ENCODE measurements at regions not wholly inside any gene's neighbourhood (a gene's known extent, or its start where the extent isn't known, plus 50 kb on each side); places are given as distances from the start of the nearest gene placed in this dataset.

DNA sequence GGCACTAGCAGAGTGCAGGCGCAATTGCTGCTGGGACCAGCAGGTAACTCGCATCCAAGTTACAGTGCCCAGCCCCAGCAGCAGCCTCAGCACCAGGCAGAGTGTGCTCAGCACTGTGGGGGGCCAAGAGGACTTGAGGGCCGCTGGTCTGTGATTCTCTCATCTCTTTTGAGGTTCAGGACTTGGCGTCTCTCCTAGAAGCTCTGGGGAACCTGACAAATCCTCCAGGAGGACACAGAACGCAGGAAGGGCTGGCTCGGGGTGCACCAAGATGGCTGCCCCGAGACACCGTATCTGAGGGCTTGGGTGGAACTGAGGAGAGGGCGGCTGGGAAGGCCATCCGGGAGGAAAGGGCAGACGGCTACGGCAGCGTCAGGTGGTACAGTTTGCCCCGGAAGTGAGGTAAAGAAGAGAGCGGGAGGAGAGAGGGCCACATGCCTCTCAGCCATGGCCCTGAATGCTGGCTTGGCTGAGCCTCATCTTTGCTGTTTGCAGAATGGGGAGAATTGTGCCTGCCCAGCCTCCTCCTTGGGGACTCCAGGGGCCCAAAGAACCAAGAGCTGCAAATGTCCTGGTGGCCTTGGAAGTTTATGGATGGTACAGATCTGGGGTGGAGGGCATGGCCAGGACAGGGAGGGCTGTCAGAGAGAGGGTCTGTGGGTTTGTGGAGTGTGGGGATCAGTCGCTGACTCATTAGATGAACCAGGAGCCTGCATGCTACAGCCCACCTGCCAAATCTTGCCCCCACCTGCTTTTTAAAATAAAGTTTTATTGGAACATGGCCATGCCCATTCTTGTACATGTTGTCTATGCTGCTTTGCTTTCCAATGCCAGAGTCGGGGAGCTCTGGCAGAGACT, 78.0 kb downstream of the MYEOV start:
- Mint-ChIP-seq H3K27ac (no peak overlapping the region), H3K9me3 (peaks cover 16% of the 10 kb centered on the region), H3K4me3 (no peak overlapping the region), H3K27me3 (ENCODE audit: low read depth) (no peaks in the 10 kb centered on the region), H3K4me1 (no peaks in the 10 kb centered on the region), H3K36me3 (peaks cover 14% of the 10 kb centered on the region)
- ChIA-PET POLR2A (no interaction called here), CTCF (no interaction called here)
- no peak for ATAC-seq
- DNase-seq (ENCODE audit: low spot score), result no peak
- TF ChIP-seq, protein P1, sequence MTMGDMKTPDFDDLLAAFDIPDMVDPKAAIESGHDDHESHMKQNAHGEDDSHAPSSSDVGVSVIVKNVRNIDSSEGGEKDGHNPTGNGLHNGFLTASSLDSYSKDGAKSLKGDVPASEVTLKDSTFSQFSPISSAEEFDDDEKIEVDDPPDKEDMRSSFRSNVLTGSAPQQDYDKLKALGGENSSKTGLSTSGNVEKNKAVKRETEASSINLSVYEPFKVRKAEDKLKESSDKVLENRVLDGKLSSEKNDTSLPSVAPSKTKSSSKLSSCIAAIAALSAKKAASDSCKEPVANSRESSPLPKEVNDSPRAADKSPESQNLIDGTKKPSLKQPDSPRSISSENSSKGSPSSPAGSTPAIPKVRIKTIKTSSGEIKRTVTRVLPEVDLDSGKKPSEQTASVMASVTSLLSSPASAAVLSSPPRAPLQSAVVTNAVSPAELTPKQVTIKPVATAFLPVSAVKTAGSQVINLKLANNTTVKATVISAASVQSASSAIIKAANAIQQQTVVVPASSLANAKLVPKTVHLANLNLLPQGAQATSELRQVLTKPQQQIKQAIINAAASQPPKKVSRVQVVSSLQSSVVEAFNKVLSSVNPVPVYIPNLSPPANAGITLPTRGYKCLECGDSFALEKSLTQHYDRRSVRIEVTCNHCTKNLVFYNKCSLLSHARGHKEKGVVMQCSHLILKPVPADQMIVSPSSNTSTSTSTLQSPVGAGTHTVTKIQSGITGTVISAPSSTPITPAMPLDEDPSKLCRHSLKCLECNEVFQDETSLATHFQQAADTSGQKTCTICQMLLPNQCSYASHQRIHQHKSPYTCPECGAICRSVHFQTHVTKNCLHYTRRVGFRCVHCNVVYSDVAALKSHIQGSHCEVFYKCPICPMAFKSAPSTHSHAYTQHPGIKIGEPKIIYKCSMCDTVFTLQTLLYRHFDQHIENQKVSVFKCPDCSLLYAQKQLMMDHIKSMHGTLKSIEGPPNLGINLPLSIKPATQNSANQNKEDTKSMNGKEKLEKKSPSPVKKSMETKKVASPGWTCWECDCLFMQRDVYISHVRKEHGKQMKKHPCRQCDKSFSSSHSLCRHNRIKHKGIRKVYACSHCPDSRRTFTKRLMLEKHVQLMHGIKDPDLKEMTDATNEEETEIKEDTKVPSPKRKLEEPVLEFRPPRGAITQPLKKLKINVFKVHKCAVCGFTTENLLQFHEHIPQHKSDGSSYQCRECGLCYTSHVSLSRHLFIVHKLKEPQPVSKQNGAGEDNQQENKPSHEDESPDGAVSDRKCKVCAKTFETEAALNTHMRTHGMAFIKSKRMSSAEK (CRISPR knock-in tag; IDR thresholded peaks at IDR 0.05; ENCODE audit: borderline replicate concordance), result no peak
- TF ChIP-seq, protein P2, sequence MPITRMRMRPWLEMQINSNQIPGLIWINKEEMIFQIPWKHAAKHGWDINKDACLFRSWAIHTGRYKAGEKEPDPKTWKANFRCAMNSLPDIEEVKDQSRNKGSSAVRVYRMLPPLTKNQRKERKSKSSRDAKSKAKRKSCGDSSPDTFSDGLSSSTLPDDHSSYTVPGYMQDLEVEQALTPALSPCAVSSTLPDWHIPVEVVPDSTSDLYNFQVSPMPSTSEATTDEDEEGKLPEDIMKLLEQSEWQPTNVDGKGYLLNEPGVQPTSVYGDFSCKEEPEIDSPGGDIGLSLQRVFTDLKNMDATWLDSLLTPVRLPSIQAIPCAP (CRISPR knock-in tag; IDR thresholded peaks at IDR 0.05), result no peak
- TF ChIP-seq, protein P3, sequence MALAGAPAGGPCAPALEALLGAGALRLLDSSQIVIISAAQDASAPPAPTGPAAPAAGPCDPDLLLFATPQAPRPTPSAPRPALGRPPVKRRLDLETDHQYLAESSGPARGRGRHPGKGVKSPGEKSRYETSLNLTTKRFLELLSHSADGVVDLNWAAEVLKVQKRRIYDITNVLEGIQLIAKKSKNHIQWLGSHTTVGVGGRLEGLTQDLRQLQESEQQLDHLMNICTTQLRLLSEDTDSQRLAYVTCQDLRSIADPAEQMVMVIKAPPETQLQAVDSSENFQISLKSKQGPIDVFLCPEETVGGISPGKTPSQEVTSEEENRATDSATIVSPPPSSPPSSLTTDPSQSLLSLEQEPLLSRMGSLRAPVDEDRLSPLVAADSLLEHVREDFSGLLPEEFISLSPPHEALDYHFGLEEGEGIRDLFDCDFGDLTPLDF (CRISPR knock-in tag; IDR thresholded peaks at IDR 0.05), result no peak

DNA sequence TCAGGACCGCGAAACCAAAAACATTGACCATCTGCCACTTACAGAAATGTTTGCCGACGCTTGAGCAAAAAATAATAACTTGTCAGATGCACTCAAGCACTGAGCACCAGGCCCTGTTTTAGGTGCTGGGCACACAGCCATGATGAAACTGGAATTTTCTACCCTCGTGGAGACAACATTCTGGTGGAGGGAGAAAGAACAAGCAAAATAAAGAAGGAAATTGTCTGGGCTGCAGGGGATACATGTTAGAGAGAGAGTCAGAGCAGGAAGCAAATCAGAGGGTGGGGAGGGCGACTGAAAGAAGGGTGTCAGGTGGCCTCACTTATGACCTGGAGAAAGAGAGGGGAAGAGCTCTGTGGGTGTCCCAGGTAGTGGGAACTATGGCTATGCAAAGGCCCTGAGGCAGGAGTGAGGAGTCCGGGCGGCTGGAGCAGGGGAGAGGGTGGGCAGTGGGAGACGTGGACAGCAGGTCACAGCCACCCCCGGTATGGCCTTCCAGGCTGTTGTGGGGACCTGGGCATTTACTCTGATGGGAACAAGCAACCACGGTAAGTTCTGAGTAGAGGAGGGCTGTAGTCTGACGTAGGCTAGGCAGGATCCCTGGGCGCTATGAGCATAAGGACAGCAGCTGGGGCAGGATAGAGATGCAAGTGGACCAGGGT, 78.8 kb downstream of the MYEOV start:
- peaks cover 14% of the 10 kb centered on the region for H3K36me3 Mint-ChIP-seq
- H3K4me3 Mint-ChIP-seq, result no peak overlapping the region
- ChIA-PET POLR2A (no interaction called here), CTCF (no interaction called here)
- H3K9me3 Mint-ChIP-seq, result peaks cover 16% of the 10 kb centered on the region
- no peaks in the 10 kb centered on the region for H3K27me3 Mint-ChIP-seq (ENCODE audit: low read depth)
- no peaks in the 10 kb centered on the region for H3K4me1 Mint-ChIP-seq
- DNase-seq (ENCODE audit: low spot score) (no peak), ATAC-seq (no peak)
- no peak overlapping the region for H3K27ac Mint-ChIP-seq
- TF ChIP-seq NR2C2 (CRISPR knock-in tag; IDR thresholded peaks at IDR 0.05), result no peak
- no peak for TF ChIP-seq CREB1 (CRISPR knock-in tag; IDR thresholded peaks at IDR 0.05)
- TF ChIP-seq FOXJ3 (CRISPR knock-in tag; IDR thresholded peaks at IDR 0.05; ENCODE audit: borderline replicate concordance), result no peak
- TF ChIP-seq SMAD4 (CRISPR knock-in tag; IDR thresholded peaks at IDR 0.05), result no peak
- TF ChIP-seq, protein P4, sequence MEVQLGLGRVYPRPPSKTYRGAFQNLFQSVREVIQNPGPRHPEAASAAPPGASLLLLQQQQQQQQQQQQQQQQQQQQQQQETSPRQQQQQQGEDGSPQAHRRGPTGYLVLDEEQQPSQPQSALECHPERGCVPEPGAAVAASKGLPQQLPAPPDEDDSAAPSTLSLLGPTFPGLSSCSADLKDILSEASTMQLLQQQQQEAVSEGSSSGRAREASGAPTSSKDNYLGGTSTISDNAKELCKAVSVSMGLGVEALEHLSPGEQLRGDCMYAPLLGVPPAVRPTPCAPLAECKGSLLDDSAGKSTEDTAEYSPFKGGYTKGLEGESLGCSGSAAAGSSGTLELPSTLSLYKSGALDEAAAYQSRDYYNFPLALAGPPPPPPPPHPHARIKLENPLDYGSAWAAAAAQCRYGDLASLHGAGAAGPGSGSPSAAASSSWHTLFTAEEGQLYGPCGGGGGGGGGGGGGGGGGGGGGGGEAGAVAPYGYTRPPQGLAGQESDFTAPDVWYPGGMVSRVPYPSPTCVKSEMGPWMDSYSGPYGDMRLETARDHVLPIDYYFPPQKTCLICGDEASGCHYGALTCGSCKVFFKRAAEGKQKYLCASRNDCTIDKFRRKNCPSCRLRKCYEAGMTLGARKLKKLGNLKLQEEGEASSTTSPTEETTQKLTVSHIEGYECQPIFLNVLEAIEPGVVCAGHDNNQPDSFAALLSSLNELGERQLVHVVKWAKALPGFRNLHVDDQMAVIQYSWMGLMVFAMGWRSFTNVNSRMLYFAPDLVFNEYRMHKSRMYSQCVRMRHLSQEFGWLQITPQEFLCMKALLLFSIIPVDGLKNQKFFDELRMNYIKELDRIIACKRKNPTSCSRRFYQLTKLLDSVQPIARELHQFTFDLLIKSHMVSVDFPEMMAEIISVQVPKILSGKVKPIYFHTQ (CRISPR knock-in tag; IDR thresholded peaks at IDR 0.05), result no peak
- no peak for TF ChIP-seq CTCF (IDR thresholded peaks at IDR 0.05)
- TF ChIP-seq, protein P5, sequence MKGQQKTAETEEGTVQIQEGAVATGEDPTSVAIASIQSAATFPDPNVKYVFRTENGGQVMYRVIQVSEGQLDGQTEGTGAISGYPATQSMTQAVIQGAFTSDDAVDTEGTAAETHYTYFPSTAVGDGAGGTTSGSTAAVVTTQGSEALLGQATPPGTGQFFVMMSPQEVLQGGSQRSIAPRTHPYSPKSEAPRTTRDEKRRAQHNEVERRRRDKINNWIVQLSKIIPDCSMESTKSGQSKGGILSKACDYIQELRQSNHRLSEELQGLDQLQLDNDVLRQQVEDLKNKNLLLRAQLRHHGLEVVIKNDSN (CRISPR knock-in tag; IDR thresholded peaks at IDR 0.05), result no peak
- TF ChIP-seq SP1 (CRISPR knock-in tag; conservative IDR thresholded peaks at IDR 0.05), result no peak
- no peak for TF ChIP-seq ZNF138 (CRISPR knock-in tag; conservative IDR thresholded peaks at IDR 0.05)
- no peak for TF ChIP-seq MYBL2 (CRISPR knock-in tag; IDR thresholded peaks at IDR 0.05)
- TF ChIP-seq ZNF671 (CRISPR knock-in tag; IDR thresholded peaks at IDR 0.05), result no peak
- TF ChIP-seq NR1H2 (CRISPR knock-in tag; IDR thresholded peaks at IDR 0.05), result no peak
- TF ChIP-seq, protein P6, sequence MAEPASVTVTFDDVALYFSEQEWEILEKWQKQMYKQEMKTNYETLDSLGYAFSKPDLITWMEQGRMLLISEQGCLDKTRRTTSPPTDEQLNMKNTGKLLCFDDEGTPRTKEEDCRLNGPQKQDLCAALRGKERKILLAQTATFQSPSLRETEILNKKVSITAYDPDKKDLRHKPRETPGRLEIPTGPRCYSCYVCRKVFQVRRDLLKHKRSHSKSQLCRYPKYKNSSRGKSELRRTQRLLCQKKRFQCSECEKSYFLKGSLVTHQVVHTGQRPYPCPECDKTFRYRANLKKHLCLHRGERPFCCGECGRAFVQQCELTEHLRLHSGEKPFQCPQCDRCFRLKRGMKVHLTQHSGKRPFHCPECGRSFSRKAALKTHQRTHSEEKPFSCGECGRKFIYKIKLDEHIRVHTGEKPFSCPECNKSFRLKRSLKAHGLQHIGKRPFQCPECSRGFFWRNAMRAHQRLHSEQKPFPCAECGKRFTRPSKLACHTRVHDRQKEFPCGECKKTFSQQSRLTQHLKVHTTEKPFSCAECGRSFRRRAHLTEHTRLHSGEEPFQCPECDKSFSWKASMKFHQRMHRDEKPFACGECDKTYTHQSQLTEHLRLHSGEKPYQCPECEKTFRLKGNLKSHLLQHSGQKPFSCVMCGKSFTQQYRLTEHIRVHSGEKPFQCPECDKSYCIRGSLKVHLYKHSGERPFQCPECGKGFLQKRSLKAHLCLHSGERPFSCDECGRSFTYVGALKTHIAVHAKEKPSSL (CRISPR knock-in tag; conservative IDR thresholded peaks at IDR 0.05), result no peak
